Activated gamma-delta T cell treated with anti-CD3 and anti-CD28 coated beads, Interleukin-2, amount 50 U/mL, for 16 hours (primary cell): ENCODE measurements at regions not wholly inside any gene's neighbourhood (a gene's known extent, or its start where the extent isn't known, plus 50 kb on each side); places are given as distances from the start of the nearest gene placed in this dataset.
"Not testable (repeated sequence)": the region's sequence is repeated elsewhere in the genome, so short reads cannot be mapped to it uniquely, and the experiment has no call there.

ENCODE experiments used
- DNase-seq: peaks from one replicate; pipeline ENCODE4 v3.0.0-alpha.2; 2020; ENCODE audit warnings: low read depth

GRCh38 chr15:59783774-59784520 lies 94.8 kb upstream of the BNIP2 start:
- not testable (repeated sequence) for DNase-seq

- DNase-seq = no peak
Measured at GRCh38 chr15:59779110-59779509, 90.0 kb upstream of the BNIP2 start.

GRCh38 chr15:59764775-59765174 lies 75.7 kb upstream of the BNIP2 start:
- no peak for DNase-seq

GRCh38 chr15:59762558-59762957 lies 73.4 kb upstream of the BNIP2 start:
- no peak for DNase-seq

- DNase-seq = not testable (repeated sequence)
Measured at GRCh38 chr15:59760256-59760655, 71.1 kb upstream of the BNIP2 start.

GRCh38 chr15:59751552-59752413 lies 62.7 kb upstream of the BNIP2 start:
- no peak for DNase-seq

- no peak for DNase-seq
Measured at GRCh38 chr15:59746777-59747176, 57.7 kb upstream of the BNIP2 start.

- no peak for DNase-seq
Measured at GRCh38 chr15:59741274-59741906, 52.3 kb upstream of the BNIP2 start.

- no peak for DNase-seq
Measured at GRCh38 chr15:59739557-59740186, 50.6 kb upstream of the BNIP2 start.
